Cerebellar nuclear complex (tissue), 1 donor: ENCODE measurements at regions not wholly inside any gene's neighbourhood (a gene's known extent, or its start where the extent isn't known, plus 50 kb on each side); places are given as distances from the start of the nearest gene placed in this dataset.

Experiments used
- DNase-seq, 2 experiments: peaks; one replicate each; lab custom pipeline; 2025; lab: John Stamatoyannopoulos, UW

DNA sequence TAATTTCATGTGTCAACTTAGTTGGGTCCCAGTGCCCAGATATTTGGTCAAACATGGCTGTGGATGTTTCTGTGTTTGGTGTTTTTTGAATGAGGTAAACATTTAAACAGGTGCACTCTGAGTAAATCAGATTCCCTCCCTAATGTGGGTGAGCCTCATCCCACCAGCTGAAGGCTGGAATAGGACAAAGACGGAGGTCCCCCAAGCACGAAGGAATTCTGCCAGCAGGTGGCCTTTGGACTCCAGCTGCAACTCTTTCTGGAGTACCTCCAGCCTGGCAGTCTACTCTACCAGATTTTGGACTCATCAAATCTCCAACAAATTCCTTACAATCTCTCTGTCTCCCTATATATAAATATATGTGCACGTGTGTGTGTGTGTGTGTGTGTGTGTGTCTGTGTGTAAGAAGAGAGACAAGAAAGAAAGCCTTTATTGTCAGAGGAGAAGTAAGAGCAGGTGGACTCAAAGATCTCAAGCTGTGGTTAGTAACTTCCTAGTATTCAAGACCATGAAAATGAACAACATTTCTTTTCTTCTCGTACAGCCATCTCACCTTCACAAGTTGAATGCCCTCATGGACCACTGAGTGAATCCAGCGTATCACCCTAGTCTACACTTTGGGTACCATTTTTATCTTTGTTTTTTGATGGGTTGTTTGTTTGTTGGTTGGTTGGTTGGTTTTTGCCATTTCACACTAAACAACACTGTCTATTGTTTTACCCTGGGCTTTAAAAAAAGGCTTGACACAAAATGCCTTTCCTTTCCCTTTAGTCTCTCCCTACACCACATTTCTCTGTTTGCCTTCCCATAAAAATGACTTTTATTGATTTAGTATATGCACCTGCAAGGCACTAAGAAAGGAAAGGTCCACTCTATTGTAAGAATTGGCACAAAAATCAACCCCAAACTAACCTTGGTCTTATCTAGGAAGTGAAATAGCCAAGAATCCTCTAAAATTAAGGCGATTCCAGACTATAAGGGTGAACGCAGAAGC is 118.7 kb downstream of the TENT4A start:
- DNase-seq, result no peak

DNA sequence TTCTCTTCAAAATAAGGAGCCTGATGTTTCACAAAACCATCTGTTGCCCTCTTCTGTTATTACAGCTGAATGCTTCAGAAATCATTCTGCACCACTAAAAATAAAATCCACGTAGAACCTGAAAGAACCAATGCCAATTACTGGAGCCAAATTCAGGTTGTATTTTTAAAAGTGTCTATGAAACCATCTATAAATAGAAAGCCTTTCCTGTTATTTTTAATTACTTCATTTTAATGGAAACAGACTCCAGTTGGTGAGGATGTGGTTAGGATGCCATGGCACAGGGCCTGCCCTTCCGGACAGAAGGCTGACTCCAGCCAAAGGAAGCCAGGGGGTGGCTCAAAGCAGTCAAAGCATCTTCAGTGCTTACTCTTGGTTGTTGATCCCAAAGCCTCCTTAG is 119.8 kb downstream of the TENT4A start:
- DNase-seq, result peak; percentile 63 to 68

DNA sequence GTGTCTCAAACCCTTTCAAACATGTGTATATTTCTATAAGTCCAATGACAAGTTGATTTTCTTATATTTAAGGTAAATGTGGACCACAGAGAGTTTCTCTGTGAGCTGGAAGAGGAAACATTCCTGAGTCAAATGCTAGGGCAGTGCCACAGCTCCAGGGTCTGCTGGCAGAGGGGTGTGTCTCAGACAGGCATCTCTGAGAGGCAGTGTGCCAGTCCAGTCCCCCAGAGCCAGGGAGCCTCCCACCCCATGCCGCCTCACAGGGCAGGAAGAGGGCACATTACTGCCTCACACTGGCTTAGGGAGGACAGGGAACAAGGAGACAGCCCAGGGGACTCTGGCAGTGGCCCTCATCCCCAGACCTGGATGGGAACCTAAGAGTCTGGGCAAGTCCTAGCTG is 120.2 kb downstream of the TENT4A start:
- no peak for DNase-seq

DNA sequence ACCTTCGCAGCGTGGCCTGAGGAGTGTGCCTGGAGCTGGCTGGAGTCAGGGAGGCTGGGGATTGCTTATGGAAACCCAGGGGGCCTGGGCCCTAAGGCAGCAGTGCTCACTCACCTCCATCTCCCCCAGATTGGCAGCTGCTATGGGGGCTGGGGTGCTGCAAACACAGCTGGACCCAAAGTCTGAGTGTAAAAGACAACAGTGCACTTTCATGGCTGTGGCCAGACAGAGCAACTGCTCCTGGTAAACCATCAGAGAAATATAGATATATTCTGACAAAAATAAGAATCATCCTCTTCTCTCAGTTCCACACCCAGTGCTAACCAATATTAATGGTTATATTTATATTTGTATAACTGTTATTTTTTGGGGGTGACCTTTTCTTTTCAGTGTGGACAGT is 123.9 kb downstream of the TENT4A start:
- DNase-seq, result no peak

DNA sequence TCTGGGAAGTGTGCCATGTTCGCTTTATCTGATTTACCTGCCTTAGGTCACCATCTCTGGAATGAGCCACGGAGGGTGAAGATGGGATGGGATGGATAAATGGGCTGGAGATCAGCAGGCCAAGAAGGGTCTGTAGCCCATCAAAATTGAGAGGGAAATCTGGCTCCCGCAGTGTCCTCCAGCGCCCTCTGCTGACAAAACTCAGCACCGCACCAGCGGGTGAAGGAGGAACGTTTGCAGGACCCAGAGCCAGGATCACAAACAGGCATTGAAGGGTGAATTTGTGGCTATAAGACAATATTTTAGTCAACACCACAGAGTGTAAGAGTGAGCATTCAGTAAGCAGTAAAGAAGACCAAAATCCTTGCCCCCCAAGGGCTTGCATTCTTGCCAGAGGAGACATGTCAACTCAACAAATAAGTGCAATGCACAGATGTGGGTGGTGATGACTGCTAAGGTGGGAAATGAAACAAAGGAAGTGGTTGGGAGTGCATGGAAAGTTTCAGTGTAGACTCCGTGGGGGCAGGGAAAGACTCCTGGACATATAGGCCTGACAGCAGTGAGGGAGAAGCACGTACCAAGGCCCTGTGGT is 124.4 kb downstream of the TENT4A start:
- no peak for DNase-seq

DNA sequence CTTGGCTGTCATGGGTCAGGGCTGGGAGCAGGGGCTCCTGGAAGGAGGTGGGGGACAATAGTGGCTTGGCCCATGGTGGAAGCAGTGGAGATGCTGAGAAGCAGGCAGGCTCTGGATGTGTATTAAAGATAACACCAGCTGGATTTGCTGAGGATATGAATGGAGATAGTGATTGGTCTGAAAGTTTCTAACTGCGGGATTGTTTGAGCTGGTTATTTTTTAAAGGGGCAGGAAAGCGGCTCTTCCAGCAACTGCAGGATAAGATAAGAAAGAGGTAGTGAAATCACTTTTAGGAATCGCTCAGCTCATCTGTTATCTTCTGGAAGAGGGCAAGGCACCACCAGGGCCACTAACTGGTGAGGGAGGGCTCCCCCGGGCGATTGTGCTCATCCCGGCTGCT is 125.5 kb downstream of the TENT4A start:
- DNase-seq, result no peak

DNA sequence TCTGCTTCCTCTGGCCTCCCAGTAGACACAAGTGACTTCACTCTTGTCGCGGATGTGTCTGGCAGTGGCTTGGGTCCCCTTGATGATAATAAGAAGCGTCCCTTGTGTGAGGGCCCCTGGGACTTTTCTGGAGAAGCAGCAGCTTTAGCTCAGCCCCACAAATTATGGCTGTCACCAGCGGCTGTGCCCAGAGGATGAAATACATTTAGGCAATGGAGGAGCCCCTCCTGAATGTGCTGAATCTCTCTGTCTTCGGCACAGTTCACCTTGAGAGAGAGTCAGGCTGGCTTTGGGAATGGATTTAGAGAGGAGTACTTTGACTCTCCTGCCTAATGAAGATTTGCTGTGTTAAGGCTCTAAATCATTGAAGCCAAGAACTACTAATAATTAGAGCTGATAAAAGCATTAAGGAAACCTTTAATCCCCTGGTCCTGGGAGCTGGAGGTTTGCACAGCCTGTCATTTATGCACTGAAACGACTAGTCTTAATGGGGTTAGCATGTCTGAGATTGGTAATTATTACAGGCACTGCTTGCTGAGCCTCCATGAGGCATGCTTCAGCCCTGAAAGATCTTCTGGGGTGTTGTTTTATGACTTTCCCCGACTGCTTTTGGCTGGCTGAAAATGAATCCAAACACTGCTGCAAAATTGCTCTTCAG is 127.0 kb downstream of the TENT4A start:
- no peak for DNase-seq

DNA sequence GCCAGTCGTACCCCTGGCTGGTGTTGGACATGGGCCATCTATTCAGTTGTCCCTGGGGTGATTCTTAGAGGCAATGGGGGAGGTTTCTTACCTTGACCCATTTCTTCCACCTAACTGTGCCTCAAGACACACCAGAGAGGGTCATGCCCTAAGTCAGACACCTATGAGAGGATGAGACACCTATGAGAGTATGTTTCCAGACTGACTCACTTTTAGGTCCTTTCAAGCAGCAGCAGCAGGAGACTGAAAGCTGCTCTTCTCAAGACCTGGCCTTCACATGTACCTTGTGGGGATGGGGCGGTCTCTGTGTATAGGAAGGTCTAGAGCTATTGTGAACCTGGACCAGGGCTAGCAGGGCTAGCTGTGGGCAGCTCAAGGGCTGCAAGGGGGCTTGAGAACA is 130.1 kb downstream of the TENT4A start:
- DNase-seq, result no peak

DNA sequence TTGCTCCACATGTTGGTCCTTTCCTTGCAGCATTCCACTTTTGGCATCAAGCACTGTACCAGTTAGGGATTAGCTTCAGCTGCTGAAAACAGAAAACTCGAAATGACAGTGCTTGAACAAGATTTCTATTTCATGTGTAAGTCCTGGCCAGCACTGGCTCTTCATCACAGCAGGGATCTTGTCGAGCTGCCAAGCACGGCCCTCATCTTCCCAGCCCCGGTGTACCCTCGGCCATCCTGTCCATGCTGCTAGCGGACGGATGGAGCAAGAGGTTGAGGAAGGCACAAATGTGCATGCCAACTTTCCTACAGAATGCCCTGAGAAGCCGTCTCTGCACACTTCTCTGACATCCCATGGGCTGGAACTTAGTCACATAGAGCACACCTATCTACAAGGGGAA is 130.6 kb downstream of the TENT4A start:
- DNase-seq, result no peak

DNA sequence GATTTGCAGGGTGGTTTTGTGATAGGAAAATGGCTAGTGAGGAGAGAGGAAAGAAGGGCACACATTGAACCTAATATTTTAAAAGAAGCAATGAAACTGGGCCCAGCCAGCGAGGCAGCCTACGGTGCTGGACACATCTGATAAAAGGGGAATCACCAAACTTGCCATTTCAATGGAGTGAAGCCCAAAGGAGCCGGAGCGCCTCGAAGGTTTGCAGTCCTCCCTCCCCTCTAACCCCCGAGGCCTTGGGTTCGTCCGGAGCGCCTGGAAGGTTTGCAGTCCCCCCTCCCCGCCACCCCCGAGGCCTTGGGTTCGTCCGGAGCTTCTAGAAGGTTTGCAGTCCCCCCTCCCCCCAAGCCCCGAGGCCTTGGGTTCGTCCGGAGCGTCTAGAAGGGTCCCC is 132.6 kb downstream of the TENT4A start:
- no peak for DNase-seq

DNA sequence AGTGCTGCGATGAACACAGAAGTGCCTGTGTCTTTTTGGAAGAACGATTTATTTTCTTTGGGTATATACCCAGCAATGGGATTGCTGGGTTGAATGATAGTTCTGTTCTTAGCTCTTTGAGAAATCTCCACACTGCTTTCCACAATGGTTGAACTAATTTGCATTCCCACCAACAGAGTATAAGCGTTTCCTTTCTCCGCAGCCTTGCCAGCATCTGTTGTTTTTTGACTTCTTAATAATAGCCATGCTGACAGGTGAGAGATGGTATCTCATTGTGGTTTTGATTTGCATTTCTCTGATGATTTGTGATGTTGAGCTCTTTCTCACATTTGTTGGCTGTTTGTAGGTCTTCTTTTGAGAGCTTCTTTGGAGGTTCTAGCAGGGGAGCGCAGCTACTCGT is 134.6 kb downstream of the TENT4A start:
- no peak for DNase-seq

DNA sequence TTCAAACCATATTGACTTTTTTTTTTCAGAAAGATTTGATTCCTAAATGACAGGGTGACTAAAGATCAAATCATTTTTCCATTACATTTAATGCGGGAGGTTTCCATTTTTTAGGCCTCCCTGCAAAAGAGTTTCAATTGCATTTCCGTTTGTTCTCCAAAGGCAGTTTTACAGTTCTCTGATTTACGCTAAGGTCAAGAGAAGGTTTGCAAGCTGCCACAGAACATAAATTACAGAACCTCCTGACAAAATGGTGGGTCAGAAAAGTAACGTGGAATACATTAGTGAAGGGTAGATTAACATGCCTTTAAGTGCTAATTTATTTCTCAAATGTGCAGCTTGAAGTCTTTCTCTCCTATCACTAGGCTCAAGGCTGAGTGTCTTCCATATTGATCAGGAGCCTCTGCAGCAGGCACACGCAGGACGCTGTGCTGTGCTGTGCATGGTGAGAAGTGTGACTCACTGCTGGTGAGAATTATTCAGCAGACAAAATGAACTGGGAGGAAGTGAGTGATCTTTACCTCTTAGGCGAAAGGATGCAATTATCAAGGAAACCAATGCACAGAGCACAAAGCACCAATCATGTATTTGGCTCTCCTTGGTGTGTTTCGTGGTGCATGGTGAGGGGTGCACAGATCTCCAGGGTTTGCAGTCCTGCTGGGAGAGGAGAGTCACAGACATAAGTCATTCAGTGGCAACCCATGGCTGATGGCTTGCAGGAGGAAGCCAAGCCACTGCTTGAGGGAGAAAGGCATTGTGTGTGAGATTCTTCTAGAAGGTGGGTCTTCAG is 136.3 kb downstream of the TENT4A start:
- no peak for DNase-seq

DNA sequence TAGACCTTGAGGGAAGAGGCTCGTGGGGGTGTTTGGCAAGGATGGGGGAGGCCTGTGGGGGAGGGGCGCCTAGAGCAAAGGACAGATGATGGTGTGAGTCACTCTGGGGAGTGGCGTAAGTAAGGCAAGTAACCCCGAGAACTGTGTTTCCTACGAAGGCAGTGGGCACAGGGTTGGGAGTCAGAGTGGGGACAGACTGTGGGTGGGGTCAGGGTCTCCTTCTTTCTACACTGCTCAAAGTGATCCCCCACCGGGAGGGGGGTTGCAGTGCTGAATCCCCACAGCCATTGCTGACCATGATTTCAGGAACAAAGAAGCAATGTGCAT is 136.8 kb downstream of the TENT4A start:
- DNase-seq, result no peak

DNA sequence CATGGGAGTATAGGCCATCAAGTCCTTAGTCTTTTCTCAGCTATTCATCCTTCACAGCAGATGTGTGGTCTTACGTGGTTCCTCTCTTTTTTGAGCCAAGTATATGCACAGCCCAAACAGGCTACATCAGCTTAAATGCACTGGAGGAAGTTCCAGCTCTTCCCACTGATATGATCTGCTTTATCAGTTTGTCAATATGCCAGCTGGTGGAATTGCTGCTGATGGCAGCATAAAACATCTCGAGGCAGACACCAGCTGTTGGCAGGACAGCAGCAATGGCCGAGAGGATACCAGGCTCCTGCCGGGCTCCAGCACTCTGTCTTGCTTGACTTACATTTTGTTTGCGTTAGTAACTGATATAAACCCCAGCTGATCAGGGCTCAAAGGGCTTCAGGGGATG is 143.4 kb downstream of the TENT4A start:
- DNase-seq, result no peak

DNA sequence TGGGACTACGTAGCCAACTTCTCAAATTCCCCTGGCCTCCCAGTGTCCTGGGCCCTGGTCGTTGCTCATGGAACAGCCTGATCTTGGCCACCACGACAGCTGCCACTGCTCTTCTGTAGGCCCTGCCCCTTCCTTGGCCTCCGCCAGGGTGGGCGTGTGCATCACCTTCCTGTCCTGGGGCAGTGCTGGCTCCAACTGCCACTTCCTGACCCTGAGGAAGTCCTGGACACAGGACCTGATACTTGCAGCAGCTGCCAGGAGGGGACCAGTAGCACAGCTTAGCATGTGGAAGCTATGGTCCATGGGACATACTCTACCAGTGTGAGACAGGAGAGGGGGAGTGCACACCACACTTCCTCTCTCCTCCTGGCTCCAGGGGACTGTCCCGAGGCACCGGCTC is 145.2 kb downstream of the TENT4A start:
- DNase-seq, result no peak

DNA sequence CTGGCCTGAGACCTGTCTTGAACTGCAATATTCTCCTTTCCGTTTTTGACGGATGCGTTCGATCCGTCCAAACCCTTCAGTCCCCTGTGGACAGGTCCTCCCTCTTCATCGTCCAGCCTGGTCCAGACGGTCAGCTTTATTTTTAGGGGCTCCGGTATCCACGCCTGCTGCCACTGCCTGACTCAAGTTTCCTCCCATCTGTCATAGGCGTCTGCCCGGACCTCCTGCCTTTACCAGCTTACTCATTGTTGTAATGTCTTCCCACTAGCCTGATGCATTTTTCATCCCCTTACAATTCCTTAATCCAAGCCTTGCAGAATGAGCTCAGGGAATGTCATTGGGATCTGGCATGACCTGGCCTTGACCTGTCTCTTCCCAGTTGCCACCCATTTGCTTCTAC is 145.8 kb downstream of the TENT4A start:
- DNase-seq, result peak; percentile 35 to 86

DNA sequence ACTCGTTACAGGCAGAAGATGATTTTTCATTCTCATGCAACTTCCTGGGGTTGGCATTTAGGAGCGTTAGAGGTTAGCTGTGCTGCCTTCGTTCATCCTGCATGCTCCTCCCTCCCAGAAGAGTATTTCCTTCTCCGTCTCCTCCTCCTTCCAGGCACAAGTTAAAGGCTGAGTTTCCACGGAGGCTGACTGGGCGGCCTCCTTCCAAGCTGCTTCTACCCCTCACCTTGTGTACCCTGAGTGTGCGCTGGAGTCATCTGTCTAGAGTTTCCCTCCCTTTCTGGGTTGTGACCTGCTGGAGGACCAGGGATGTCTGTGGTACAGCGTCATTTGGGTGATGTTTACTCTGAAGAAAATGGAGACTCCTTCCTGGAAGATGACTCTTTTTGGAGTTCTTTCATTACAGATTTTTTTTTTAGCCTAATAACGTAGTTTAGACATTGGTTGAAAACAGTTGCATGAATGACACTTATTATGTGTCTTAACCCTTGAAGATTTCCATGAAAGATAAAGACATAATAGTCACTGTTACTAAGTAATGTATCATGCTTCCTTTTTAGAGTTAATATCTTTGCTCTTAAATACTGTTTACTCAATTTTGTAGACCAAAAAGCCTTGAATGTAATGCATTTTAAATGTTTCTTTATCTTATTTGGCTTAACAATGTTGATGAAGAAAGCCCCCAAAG is 146.9 kb downstream of the TENT4A start:
- DNase-seq, result no peak

DNA sequence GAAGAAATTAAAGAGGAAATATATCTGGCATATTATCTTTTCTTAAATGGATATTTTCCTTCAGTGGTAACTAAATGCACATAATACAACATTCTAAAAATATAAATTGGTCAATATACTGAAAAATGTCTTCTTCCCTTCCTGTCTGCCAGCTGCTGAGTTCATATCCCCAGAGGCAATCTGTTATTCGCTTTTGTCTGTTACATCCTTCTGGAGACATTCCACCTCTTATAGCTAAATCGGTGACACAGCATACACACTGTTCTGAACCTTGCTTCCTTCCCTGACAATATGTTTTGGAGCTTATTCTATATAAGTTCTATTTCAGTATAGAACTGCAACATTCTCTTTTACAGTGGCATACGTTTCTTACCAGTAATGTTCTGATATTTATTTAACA is 147.8 kb downstream of the TENT4A start:
- DNase-seq, result no peak

DNA sequence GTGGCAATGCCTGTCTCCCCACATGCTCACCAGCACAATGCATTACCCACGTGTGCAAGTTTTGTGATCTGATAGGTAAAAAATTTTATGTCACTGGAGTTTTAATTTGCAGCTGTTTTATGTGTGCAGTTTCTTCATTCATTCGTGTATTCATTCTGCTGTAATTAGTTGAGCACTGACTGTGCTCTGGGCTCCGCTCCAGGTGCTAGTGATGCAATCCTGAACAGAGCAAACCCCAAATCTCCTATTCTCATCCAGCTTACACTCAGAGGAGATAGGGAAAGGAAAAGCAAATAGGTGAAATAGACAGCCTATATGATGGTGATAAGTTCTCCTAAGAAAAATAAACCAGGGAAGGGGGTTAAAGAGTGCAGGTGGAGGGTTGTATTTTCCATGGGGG is 148.4 kb downstream of the TENT4A start:
- DNase-seq, result no peak

DNA sequence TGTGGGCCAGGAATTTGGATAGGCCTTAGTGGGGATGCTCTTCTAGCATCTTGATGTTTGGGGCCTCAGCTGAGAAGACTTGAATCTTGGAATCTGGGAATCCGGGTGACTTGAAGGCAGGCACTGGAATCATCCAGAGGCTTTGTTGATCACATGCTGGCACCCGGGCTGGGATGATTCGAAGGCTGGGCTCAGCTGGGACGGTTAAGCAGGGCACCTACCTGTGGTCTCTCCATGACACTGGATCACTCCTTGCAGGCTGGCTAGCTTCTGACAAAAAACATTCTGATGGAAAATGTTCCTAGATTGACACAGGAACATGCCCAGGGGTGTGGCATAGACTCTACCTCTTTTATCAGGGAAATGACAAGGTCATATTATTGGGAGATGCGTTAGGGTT is 149.1 kb downstream of the TENT4A start:
- DNase-seq, result no peak

DNA sequence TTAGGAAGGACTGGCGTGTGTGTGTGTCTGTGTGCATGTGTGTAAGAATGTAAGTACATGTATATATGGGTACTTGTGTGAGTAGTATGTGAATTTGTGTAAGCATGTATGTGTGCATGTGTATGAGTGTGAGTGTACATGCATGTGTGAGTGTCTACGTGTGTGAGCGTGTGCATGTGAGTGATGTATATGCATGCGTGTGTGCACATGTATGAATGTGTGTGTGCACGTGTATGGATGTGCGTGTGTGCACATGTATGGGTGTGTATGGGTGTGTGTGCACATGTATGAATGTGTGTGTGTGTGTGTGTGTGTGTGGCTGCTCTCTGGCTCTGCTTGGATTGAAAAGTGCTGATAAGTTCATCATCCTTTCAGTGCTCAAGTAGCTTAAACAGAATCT is 154.5 kb downstream of the TENT4A start:
- DNase-seq, result no peak

DNA sequence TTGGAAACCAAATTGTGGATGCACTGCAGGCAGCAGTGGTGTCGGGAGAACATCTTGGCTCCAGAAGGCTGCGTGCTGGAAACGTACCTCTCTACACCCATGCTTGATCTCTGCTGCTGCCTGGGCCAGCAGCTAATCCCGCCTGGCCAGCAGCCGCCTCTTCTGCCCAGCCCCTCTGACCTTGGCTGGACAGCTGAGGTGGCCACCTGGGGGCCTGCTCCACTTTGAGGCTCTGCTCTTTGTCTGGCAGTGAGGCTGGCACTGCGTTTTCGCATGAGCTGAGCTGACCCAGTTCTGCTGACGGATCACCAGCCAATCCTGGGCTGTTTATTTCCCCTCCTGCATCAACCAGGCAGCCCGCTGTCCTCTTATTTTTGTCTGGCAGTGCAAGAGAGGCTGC is 154.9 kb downstream of the TENT4A start:
- peak; percentile 67 to 87 for DNase-seq
